ENCODE measurements at regions not wholly inside any gene's neighbourhood (a gene's known extent, or its start where the extent isn't known, plus 50 kb on each side); places are given as distances from the start of the nearest gene placed in this dataset.

DNA sequence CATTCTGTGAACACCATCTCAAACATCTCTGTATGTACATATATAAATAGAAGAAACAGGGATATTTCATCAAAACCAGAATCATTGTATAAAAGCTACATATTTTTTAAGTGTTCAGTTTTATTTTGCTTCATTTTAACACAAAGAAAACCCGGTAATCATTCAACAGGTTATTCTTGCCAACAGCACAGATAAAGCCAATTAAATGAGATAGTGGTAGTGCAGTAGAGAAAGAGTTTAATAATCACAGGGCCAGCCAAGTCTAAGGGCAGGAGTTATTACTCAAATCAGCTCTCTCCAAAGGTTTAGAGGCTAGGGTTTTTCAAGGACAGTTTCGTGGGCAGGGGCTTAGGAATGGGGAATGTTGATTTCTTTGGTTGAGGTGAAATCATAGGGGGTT, 261.0 kb upstream of the KIF2A start:
- no peak overlapping the region for H3K4me2 ChIP-seq (ENCODE audit: insufficient read depth, low read length)
- H3K9ac ChIP-seq (ENCODE audit: low read depth, low read length) = no peak overlapping the region
- DNase-seq (no peak), ATAC-seq (ENCODE audit: insufficient read depth, low read depth) (no peak)
- H3K4me1 ChIP-seq (ENCODE audit: insufficient read depth, low read length) = no peaks in the 10 kb centered on the region
- H4K20me1 ChIP-seq (ENCODE audit: insufficient read depth, low read length) = no peaks in the 10 kb centered on the region
- H3K27ac ChIP-seq (ENCODE audit: low read length) = no peak overlapping the region
- no peak overlapping the region for H2AFZ ChIP-seq (ENCODE audit: low read depth, low read length)
- no peaks in the 10 kb centered on the region for H3K9me3 ChIP-seq (ENCODE audit: insufficient read depth, low read length, severe bottlenecking)
- no peak overlapping the region for H3K4me3 ChIP-seq (ENCODE audit: low read depth in 1 of 2, low read length in 2 of 2)
- no peaks in the 10 kb centered on the region for H3K79me2 ChIP-seq (ENCODE audit: insufficient read depth, low read length)
- no peaks in the 10 kb centered on the region for H3K36me3 ChIP-seq (ENCODE audit: insufficient read depth, low read length)
- no peak for TF ChIP-seq CTCF (IDR thresholded peaks at IDR 0.05; ENCODE audit: borderline replicate concordance, extremely low read depth, low read length, poor library complexity, severe bottlenecking)
- TF ChIP-seq EZH2 (IDR thresholded peaks at IDR 0.05; ENCODE audit: borderline replicate concordance, low read depth, low read length, severe bottlenecking) = no peak
- H3K27me3 ChIP-seq (ENCODE audit: insufficient read depth, low read length, poor library complexity) = no peaks in the 10 kb centered on the region

- Histone ChIP-seq H3K27ac (ENCODE audit: low read length) (no peak overlapping the region), H3K9ac (ENCODE audit: low read depth, low read length) (no peak overlapping the region), H3K4me1 (ENCODE audit: insufficient read depth, low read length) (no peaks in the 10 kb centered on the region), H3K36me3 (ENCODE audit: insufficient read depth, low read length) (no peaks in the 10 kb centered on the region), H3K27me3 (ENCODE audit: insufficient read depth, low read length, poor library complexity) (no peaks in the 10 kb centered on the region), H4K20me1 (ENCODE audit: insufficient read depth, low read length) (no peaks in the 10 kb centered on the region), H3K4me3 (ENCODE audit: low read depth in 1 of 2, low read length in 2 of 2) (no peak overlapping the region), H3K4me2 (ENCODE audit: insufficient read depth, low read length) (no peak overlapping the region), H3K79me2 (ENCODE audit: insufficient read depth, low read length) (no peaks in the 10 kb centered on the region), H2AFZ (ENCODE audit: low read depth, low read length) (no peak overlapping the region), H3K9me3 (ENCODE audit: insufficient read depth, low read length, severe bottlenecking) (no peaks in the 10 kb centered on the region)
- DNase-seq = no peak
- ATAC-seq (ENCODE audit: insufficient read depth, low read depth) = no peak
- TF ChIP-seq CTCF (IDR thresholded peaks at IDR 0.05; ENCODE audit: borderline replicate concordance, extremely low read depth, low read length, poor library complexity, severe bottlenecking) (no peak), EZH2 (IDR thresholded peaks at IDR 0.05; ENCODE audit: borderline replicate concordance, low read depth, low read length, severe bottlenecking) (no peak)
Measured at GRCh38 chr5:62046191-62046590, 259.8 kb upstream of the KIF2A start.

GRCh38 chr5:62051747-62052146, 254.3 kb upstream of the KIF2A start:
- H3K4me2 ChIP-seq (ENCODE audit: insufficient read depth, low read length) = no peak overlapping the region
- H3K4me3 ChIP-seq (ENCODE audit: low read depth in 1 of 2, low read length in 2 of 2) = no peak overlapping the region
- no peak overlapping the region for H3K27ac ChIP-seq (ENCODE audit: low read length)
- no peak for ATAC-seq (ENCODE audit: insufficient read depth, low read depth)
- DNase-seq = no peak
- H3K79me2 ChIP-seq (ENCODE audit: insufficient read depth, low read length) = no peaks in the 10 kb centered on the region
- H2AFZ ChIP-seq (ENCODE audit: low read depth, low read length) = no peak overlapping the region
- H3K36me3 ChIP-seq (ENCODE audit: insufficient read depth, low read length) = no peaks in the 10 kb centered on the region
- peaks cover 4% of the 10 kb centered on the region for H3K27me3 ChIP-seq (ENCODE audit: insufficient read depth, low read length, poor library complexity)
- TF ChIP-seq CTCF (IDR thresholded peaks at IDR 0.05; ENCODE audit: borderline replicate concordance, extremely low read depth, low read length, poor library complexity, severe bottlenecking) (no peak), EZH2 (IDR thresholded peaks at IDR 0.05; ENCODE audit: borderline replicate concordance, low read depth, low read length, severe bottlenecking) (no peak)
- no peaks in the 10 kb centered on the region for H3K9me3 ChIP-seq (ENCODE audit: insufficient read depth, low read length, severe bottlenecking)
- no peaks in the 10 kb centered on the region for H4K20me1 ChIP-seq (ENCODE audit: insufficient read depth, low read length)
- H3K9ac ChIP-seq (ENCODE audit: low read depth, low read length) = no peak overlapping the region
- no peaks in the 10 kb centered on the region for H3K4me1 ChIP-seq (ENCODE audit: insufficient read depth, low read length)

DNA sequence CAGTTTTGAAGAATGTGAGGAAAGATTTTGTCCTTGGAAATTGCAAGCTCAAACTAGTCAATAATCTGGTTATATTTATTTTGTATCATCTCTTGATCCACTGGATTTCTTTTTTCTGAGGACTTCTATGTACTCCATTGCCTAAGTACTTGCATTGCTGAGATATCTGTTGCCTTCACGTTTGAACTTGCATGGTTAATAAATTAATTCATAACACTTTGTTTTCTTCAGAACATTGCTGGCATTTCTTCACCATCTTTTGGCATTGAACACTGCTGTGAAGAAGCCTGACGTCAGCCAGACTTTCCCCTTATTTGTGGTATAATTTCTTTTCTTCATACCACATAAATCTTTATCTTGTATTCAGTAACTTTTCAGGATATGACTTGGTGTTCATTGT, 246.0 kb upstream of the KIF2A start:
- Histone ChIP-seq H3K9ac (ENCODE audit: low read depth, low read length) (no peak overlapping the region), H3K27me3 (ENCODE audit: insufficient read depth, low read length, poor library complexity) (peaks cover 4% of the 10 kb centered on the region), H3K79me2 (ENCODE audit: insufficient read depth, low read length) (no peaks in the 10 kb centered on the region), H4K20me1 (ENCODE audit: insufficient read depth, low read length) (no peaks in the 10 kb centered on the region), H3K36me3 (ENCODE audit: insufficient read depth, low read length) (no peaks in the 10 kb centered on the region), H3K4me2 (ENCODE audit: insufficient read depth, low read length) (no peak overlapping the region), H3K4me1 (ENCODE audit: insufficient read depth, low read length) (no peaks in the 10 kb centered on the region), H3K4me3 (ENCODE audit: low read depth in 1 of 2, low read length in 2 of 2) (no peak overlapping the region), H3K9me3 (ENCODE audit: insufficient read depth, low read length, severe bottlenecking) (no peaks in the 10 kb centered on the region), H2AFZ (ENCODE audit: low read depth, low read length) (no peak overlapping the region), H3K27ac (ENCODE audit: low read length) (no peak overlapping the region)
- TF ChIP-seq CTCF (IDR thresholded peaks at IDR 0.05; ENCODE audit: borderline replicate concordance, extremely low read depth, low read length, poor library complexity, severe bottlenecking) = no peak
- no peak for TF ChIP-seq EZH2 (IDR thresholded peaks at IDR 0.05; ENCODE audit: borderline replicate concordance, low read depth, low read length, severe bottlenecking)
- no peak for ATAC-seq (ENCODE audit: insufficient read depth, low read depth)
- DNase-seq = no peak
